Adrenal gland (tissue), 9 donors: ENCODE measurements at regions not wholly inside any gene's neighbourhood (a gene's known extent, or its start where the extent isn't known, plus 50 kb on each side); places are given as distances from the start of the nearest gene placed in this dataset.

Experiments used
- DNase-seq, 7 donors: peaks; one replicate each; pipeline ENCODE4 v3.0.0-alpha.2; 2019 to 2020
- H3K27ac ChIP-seq, 5 donors: fragments of 200-600 bp; sonication (generic) in 4 of 5; 1 replicate in 3 of 5; 2 replicates in 2 of 5; pipeline versions ENCODE4 v1.5.1 to v1.8.0; 2016 to 2020; ENCODE audit warnings: mild to moderate bottlenecking in 1 of 5
- H3K27me3 ChIP-seq: fragments of 200-600 bp; 2 replicates; pipeline ENCODE4 v1.8.0; 2021
- H3K36me3 ChIP-seq, 2 donors: fragments of 200-600 bp; replicated peaks in 1 of 2; 1 replicate in 1 of 2; 2 replicates in 1 of 2; pipeline versions ENCODE4 v1.5.1 to v1.8.0; 2018 to 2022
- H3K4me1 ChIP-seq, 2 donors: fragments of 200-600 bp; replicated peaks in 1 of 2; 1 replicate in 1 of 2; 2 replicates in 1 of 2; pipeline versions ENCODE4 v1.5.1 to v1.8.0; 2018 to 2021
- H3K4me3 ChIP-seq, 4 donors: fragments of 200-600 bp; sonication (generic) in 3 of 4; one replicate each; pipeline ENCODE4 v1.5.1; 2016 to 2018
- H3K9me3 ChIP-seq, 3 donors: fragments of 200-600 bp; sonication (generic) in 1 of 3; replicated peaks in 1 of 3; 1 replicate in 2 of 3; 2 replicates in 1 of 3; pipeline versions ENCODE4 v1.5.1 to v1.8.0; 2016 to 2021
- CTCF ChIP-seq, 6 experiments: fragments of 450-650 bp in 4 of 6; fragments of 200-600 bp in 2 of 6; sonication (generic) in 1 of 6; IDR thresholded peaks; 1 replicate in 5 of 6; 2 replicates in 1 of 6; pipeline versions ENCODE4 v1.5.1 to v1.8.0; 2016 to 2021; ENCODE audit warnings: antibody characterized with exemption in 6 of 6, mild to moderate bottlenecking in 2 of 6, moderate library complexity in 1 of 6
- POLR2A ChIP-seq, 2 donors: fragments of 450-650 bp; IDR thresholded peaks; one replicate each; pipeline ENCODE4 v1.6.1; 2017; ENCODE audit warnings: antibody characterized with exemption in 2 of 2, mild to moderate bottlenecking in 2 of 2, moderate library complexity in 1 of 2
- WGBS, 4 donors: extraction: QIAGEN DNeasy Blood & Tissue Kit in 2 of 4; methylation state at CpG; one replicate each; pipeline versions ENCODE4 v1.1.5 to v1.1.7; 2013 to 2017; 5-methylcytosine and 5-hydroxymethylcytosine counted together
- intact Hi-C, 2 donors: fragments of 100-400 bp; cut with DNase I; formaldehyde crosslinking; loops; one replicate each; pipeline versions ENCODE4 v1.14.1 to v1.15.0; 2022 to 2023
- donor health status: healthy with polysubstance abuse.
- donor health status: Bipolar disorder and iron deficiency.
- donor health status: DM: yes; HTN: yes; CAD: no.
- donor health status: DM: no; HTN: no; CAD: no.
- donor health status: DM: no; HTN: no; CAD: no.

GRCh38 chr9:99438596-99438995, 216.5 kb downstream of the SEC61B start:
- intact Hi-C loops = no loop called here
- WGBS, 4 donors = 92 to 98% (median 95%) methylated on average over 2 of the region's 2 CpGs
- DNase-seq = no peak
- H3K4me3 ChIP-seq = no peak overlapping the region
- H3K36me3 ChIP-seq = no peaks in the 10 kb centered on the region
- H3K4me1 ChIP-seq = peaks cover 0 to 4% of the 10 kb centered on the region in 2 donors
- no peaks in the 10 kb centered on the region for H3K9me3 ChIP-seq
- TF ChIP-seq POLR2A (IDR thresholded peaks at IDR 0.05) (no peak), CTCF (IDR thresholded peaks at IDR 0.05) (no peak)
- no peak overlapping the region for H3K27ac ChIP-seq
- H3K27me3 ChIP-seq = no peaks in the 10 kb centered on the region

GRCh38 chr9:99441829-99442228, 219.7 kb downstream of the SEC61B start:
- Histone ChIP-seq H3K4me3 (no peak overlapping the region), H3K27ac (no peak overlapping the region), H3K27me3 (no peaks in the 10 kb centered on the region), H3K36me3 (no peaks in the 10 kb centered on the region), H3K4me1 (no peaks in the 10 kb centered on the region), H3K9me3 (no peaks in the 10 kb centered on the region)
- TF ChIP-seq POLR2A (IDR thresholded peaks at IDR 0.05) = no peak
- no peak for TF ChIP-seq CTCF (IDR thresholded peaks at IDR 0.05)
- intact Hi-C loops = no loop called here
- no peak for DNase-seq

GRCh38 chr9:99445371-99445891, 223.3 kb downstream of the SEC61B start:
- TF ChIP-seq POLR2A (IDR thresholded peaks at IDR 0.05) = no peak
- TF ChIP-seq CTCF (IDR thresholded peaks at IDR 0.05) = no peak
- Histone ChIP-seq H3K36me3 (no peaks in the 10 kb centered on the region), H3K4me1 (no peaks in the 10 kb centered on the region), H3K27ac (no peak overlapping the region), H3K9me3 (no peaks in the 10 kb centered on the region), H3K4me3 (no peak overlapping the region), H3K27me3 (no peaks in the 10 kb centered on the region)
- intact Hi-C loops = no loop called here
- peak in 3 of 7 donors; percentile 6 to 18 (median 18) for DNase-seq
- WGBS, 4 donors = 79 to 94% (median 84%) methylated on average over 4 of the region's 4 CpGs

GRCh38 chr9:99445920-99446319, 223.8 kb downstream of the SEC61B start:
- TF ChIP-seq CTCF (IDR thresholded peaks at IDR 0.05) (no peak), POLR2A (IDR thresholded peaks at IDR 0.05) (no peak)
- WGBS, 4 donors = 76 to 79% (median 78%) methylated on average over 4 of the region's 4 CpGs
- H3K9me3 ChIP-seq = no peaks in the 10 kb centered on the region
- no peaks in the 10 kb centered on the region for H3K36me3 ChIP-seq
- H3K4me3 ChIP-seq = no peak overlapping the region
- no peak for DNase-seq
- H3K4me1 ChIP-seq = no peaks in the 10 kb centered on the region
- H3K27ac ChIP-seq = no peak overlapping the region
- no peaks in the 10 kb centered on the region for H3K27me3 ChIP-seq
- intact Hi-C loops = no loop called here
